ENCODE measurements at regions not wholly inside any gene's neighbourhood (a gene's known extent, or its start where the extent isn't known, plus 50 kb on each side); places are given as distances from the start of the nearest gene placed in this dataset.
"Not testable (repeated sequence)": the region's sequence is repeated elsewhere in the genome, so short reads cannot be mapped to it uniquely, and the experiment has no call there.

DNA sequence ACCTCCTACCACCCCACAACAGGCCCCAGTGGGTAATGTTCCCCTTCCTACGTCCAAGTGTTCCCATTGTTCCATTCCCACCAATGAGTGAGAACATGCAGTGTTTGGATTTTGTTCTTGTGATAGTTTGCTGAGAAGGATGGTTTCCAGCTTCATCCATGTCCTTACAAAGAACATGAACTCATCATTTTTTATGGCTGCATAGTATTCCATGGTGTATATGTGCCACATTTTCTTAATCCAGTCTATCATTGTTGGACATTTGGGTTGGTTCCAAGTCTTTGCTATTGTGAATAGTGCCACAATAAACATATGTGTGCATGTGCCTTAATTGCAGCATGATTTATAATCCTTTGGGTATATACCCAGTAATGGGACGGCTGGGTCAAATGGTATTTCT, 81.6 kb downstream of the P2RY10 start:
- not testable (repeated sequence) for DNase-seq (ENCODE audit: low read depth in 2 of 2)

DNA sequence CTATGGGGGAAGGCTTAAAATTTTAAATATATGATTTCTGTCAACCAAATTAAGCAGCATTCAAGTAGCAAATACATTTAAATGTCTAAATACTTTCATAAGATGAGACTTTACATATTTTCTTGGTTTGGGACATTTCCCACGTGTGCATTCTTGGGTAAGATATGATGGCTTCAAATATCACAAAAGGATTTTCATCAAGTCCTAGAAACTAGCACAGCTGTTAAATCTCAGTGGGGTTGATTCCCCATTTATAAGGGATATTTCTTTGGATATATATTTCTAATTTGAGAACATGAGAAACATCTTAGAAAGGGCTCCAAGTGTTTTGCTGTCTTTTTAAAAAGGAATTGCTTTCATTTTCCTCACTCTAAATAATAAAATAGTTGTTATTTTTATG, 90.2 kb downstream of the P2RY10 start:
- no peak for DNase-seq (ENCODE audit: low read depth in 2 of 2)

DNA sequence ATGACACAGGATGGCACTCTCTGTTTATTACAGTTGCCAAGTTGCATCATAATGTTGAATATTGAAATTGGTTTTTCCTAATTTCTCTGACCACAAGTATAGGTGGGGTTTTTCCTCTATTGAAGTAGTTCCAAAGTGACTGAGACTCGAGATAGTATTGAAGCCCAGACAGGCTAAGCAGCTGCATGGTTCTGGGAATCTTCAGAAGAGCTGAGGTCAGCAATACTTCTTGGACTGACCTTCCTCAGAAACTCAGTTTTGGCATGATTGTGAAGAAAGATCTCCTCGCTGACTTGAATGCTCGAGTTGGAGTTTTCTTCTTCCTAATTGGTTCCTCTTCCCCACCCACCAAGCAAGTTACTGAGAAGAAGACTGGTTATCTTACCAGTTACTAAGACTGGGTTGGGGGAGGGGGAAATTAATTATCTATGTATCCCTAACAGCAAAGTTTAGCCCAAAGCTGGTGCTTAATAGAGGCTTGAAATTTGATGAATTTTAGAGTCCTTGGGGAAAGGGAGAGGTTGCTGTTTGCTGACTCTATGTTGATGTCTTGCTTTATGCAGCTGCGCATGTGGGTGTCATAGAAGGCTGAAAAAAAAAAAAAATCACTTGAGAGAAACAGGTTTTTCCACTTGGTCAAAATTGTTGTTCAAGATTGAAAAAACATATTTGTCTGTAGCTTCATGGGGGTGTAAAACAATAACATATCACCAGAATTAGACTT, 91.1 kb downstream of the P2RY10 start:
- DNase-seq (ENCODE audit: low read depth in 2 of 2) = no peak

DNA sequence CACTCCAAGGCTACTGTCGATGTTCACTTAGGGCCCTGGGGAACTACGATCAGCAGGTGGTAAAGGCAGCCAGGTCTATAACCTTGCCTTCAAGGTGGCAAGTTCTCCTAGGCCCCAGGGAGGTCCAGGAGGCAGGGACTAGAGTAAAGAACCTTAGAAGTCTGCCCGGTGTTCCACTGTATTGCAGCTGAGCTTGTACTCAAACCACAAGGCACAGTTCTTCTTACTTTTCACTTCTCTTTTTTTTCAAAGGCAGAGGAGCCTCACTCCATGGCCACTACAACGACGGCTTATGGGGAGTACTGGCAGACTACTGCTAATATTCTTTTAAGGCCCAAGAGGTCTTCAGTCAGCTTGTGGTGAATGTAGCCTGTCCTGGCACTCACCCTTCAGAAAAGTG, 78.8 kb upstream of the GPR174 start:
- DNase-seq (ENCODE audit: low read depth in 2 of 2) = no peak

DNA sequence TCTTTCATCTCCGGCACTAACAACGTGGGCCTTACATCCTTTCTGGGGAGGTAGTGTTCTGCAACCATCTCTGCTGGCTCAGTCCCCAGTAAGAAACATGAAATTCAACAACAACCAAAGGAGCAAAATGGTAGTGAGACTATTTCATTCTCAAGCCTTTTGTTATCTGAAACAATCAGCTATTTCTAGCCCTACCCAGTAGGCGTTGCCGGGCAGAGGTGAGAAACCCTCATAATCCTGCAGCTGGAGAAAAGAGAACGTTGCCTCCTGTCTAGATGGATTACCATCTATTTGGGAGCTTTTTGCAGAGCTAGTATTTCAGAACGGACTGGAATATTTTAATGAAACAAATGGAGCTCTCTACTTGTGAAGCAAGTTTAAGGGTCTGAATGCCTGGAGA, 66.4 kb upstream of the GPR174 start:
- no peak for DNase-seq (ENCODE audit: low read depth in 2 of 2)

DNA sequence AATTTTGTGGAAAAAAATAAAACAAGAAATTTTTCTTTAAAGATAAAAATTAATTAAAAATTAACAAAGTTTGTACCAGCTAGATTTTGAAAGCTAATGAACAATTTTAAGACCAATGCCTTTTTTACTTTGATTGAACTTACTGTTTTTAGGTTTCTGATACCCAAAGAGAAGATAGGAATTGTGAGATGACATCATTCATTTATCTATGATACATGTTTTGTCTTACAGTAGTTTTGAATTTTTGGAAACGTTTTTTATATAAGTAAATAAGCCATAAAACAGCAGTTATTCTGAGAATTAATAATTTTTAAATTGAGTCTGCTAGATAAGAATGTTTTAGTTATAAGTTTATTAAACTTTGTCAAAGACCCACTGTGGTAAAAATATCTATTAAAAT, 65.0 kb upstream of the GPR174 start:
- DNase-seq (ENCODE audit: low read depth in 2 of 2) = no peak

DNA sequence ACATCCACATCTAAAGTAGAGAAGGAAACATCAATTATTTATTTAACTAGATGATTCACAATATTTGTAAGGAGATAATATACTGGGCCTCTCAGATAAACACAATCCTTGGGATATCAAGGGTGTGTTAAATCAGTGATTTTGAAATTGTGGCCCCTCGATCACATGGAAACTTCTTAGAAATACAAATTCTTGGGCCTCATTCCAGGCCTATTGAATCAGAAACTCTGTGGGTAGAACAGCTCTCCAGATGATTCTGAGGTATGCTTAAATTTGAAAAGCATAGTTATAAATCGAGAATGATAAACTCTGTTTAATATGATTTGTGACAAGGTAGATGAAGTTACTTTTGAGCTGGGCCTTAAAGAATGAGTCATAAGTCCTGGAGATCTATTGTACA, 64.3 kb upstream of the GPR174 start:
- DNase-seq (ENCODE audit: low read depth in 2 of 2) = peak in 1 of 2 experiments; percentile 14

DNA sequence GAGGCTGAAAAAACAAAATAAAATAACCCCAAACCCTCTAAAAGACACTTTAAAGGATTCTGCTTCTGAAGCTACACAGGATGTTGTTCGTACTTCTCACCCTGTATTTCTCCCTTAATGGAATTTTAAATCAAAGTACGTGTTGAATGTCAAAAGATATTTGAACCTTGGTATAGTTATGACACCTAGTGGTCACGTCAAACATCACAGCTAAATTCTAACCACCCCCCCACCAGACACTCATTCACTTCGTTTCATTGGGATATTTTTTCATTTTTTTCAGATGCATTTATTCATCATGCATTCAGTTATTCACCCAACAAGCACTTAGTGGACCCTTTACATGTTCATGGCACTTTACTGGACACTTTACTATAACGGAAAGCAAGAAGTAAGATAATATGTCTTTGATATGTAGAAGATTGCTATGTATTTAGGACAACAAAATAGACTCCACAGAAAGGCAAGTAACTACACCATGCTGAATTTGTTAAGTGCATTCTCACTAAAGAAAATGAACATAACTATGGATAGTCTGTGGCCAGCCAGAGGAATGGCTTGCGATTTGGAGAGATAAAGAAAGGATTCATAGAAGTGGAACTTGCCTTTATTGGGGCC, 62.5 kb upstream of the GPR174 start:
- DNase-seq (ENCODE audit: low read depth in 2 of 2) = peak in 1 of 2 experiments; percentile 3

DNA sequence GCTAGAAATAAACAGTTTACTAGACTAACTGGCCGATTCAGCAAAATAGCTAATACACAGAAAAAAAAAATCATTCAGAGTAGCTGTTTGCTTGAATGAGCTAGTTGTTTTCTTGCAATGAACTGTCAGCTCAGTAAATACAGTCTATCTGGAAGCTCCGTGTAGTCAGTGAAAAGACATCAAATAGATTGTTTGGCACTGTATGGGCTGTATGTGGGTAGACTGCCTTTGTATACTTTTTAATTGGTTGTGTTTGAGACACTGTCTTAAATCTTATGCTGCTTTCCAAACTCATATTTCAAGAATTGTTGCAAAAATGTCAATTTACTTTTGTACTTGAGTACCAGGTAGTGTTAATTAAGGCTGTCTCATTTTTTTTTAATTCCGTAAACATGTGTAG, 61.6 kb upstream of the GPR174 start:
- DNase-seq (ENCODE audit: low read depth in 2 of 2) = no peak

DNA sequence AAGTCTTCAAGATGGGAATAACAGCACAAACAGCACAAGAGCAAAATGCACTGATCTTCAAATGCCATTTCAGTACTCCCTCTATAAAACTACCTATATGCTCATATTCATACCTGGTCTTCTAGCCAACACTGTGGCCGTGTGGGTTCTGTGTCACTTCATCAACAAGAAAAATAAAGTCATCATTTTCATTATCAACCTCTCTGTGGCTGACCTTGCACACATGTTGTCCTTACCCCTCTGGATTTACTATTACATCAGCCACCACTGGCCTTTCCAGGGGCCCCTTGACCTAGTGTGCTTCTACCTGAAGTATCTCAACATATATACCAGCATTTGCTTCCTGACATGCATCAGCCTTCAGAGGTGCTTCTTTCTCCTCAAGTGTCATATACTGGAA, 59.6 kb upstream of the GPR174 start:
- no peak for DNase-seq (ENCODE audit: low read depth in 2 of 2)

DNA sequence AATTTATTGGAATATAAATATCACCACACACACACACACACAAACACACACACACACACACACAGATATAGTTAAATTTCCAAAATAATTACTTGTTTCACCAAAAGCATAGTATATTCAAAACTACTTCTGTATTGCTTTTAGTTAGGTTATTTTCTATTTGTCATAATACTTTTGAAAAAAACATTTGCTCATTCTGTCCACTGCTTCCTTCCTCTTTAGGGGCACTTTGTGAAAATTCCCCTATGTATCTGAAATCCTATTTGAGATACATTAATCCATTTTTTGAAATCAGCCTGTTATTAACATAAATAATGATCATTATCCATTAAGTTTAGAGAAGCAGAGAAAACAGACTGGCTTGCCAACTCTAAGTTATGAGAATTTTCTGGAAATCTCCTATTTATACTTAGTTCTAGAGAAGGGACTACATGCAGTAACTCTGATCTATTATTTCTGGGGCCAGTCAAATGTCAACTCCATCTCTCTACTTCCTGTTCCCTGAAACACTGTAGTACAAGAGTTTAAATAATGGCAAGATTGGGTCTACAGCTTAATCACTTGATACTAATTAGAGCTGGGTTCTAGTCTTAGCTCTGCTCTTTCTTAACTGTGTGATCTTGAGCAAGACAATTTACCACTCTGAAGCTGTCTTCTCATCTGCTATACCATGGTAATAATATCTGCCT, 54.4 kb upstream of the GPR174 start:
- DNase-seq (ENCODE audit: low read depth in 2 of 2) = no peak

DNA sequence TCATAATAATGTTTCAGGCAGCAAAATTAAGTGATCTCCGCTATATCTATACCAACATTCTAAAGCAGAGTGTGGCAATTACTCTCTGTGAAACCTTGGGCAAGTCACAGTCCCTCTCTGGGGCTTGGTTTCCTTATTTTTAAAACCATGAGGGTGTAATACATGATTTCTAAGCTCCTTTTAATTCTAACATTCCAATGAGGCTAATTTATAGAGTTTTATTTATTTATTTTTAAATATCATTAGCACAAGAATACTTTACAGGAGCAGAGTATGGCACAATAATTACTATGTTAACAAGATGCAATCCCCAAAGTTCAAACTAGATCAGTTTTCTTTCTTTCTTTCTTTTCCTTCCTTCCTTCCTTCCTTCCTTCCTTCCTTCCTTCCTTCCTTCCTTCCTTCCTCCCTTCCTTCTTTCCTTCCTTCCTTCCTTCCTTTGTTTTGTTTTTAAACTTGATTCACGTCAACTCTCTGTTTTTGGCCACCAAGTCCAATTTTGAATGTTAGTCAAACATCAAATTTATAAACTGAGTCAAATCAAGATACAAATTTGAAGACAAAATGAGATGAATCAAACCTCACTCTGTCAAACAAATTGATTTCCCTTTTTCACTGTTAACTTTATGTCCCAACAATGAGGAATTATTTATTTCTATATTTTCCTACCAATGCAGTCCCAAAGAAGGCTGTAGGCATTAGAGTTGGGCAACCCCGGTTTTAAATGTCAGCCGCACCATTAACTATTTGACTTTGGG, 50.2 kb upstream of the GPR174 start:
- DNase-seq (ENCODE audit: low read depth in 2 of 2) = no peak
